ENCODE measurements at regions not wholly inside any gene's neighbourhood (a gene's known extent, or its start where the extent isn't known, plus 50 kb on each side); places are given as distances from the start of the nearest gene placed in this dataset.

GRCh38 chr14:61140271-61140670, 140.9 kb downstream of the TMEM30B start:
- no peak for DNase-seq (ENCODE audit: low spot score in 2 of 2)
- H3K9me3 Mint-ChIP-seq = peaks cover 11% of the 10 kb centered on the region
- no peaks in the 10 kb centered on the region for H3K4me1 Mint-ChIP-seq
- no peak overlapping the region for H3K4me3 Mint-ChIP-seq
- no peaks in the 10 kb centered on the region for H3K36me3 Mint-ChIP-seq
- ATAC-seq = no peak
- H3K27ac Mint-ChIP-seq = no peak overlapping the region

GRCh38 chr14:61139006-61139599, 142.0 kb downstream of the TMEM30B start:
- ATAC-seq (no peak), DNase-seq (ENCODE audit: low spot score in 2 of 2) (no peak)
- no peaks in the 10 kb centered on the region for H3K4me1 Mint-ChIP-seq
- H3K27ac Mint-ChIP-seq = no peak overlapping the region
- H3K36me3 Mint-ChIP-seq = no peaks in the 10 kb centered on the region
- H3K4me3 Mint-ChIP-seq = no peak overlapping the region
- peaks cover 7% of the 10 kb centered on the region for H3K9me3 Mint-ChIP-seq

GRCh38 chr14:61132894-61133293, 148.2 kb downstream of the TMEM30B start:
- Mint-ChIP-seq H3K4me3 (no peak overlapping the region), H3K9me3 (peaks cover 6% of the 10 kb centered on the region), H3K27ac (no peak overlapping the region), H3K4me1 (no peaks in the 10 kb centered on the region), H3K36me3 (no peaks in the 10 kb centered on the region)
- DNase-seq (ENCODE audit: low spot score in 2 of 2) (no peak), ATAC-seq (peak; percentile 52)

- H3K9me3 Mint-ChIP-seq = peaks cover under 1% of the 10 kb centered on the region
- no peak overlapping the region for H3K27ac Mint-ChIP-seq
- H3K4me1 Mint-ChIP-seq = no peaks in the 10 kb centered on the region
- ATAC-seq (no peak), DNase-seq (ENCODE audit: low spot score in 2 of 2) (no peak)
- no peaks in the 10 kb centered on the region for H3K36me3 Mint-ChIP-seq
- H3K4me3 Mint-ChIP-seq = no peak overlapping the region
Measured at GRCh38 chr14:61132336-61132735, 148.8 kb downstream of the TMEM30B start.

GRCh38 chr14:61130512-61131260, 149.6 kb downstream of the SLC38A6 start:
- no peaks in the 10 kb centered on the region for H3K36me3 Mint-ChIP-seq
- H3K9me3 Mint-ChIP-seq = no peaks in the 10 kb centered on the region
- DNase-seq (ENCODE audit: low spot score in 2 of 2) (no peak), ATAC-seq (no peak)
- no peak overlapping the region for H3K4me3 Mint-ChIP-seq
- H3K4me1 Mint-ChIP-seq = no peaks in the 10 kb centered on the region
- no peak overlapping the region for H3K27ac Mint-ChIP-seq

- H3K27ac Mint-ChIP-seq = no peak overlapping the region
- DNase-seq (ENCODE audit: low spot score in 2 of 2) (no peak), ATAC-seq (no peak)
- H3K9me3 Mint-ChIP-seq = no peaks in the 10 kb centered on the region
- no peaks in the 10 kb centered on the region for H3K36me3 Mint-ChIP-seq
- no peak overlapping the region for H3K4me3 Mint-ChIP-seq
- no peaks in the 10 kb centered on the region for H3K4me1 Mint-ChIP-seq
Measured at GRCh38 chr14:61129168-61129745, 148.2 kb downstream of the SLC38A6 start.

GRCh38 chr14:61128382-61129167, 147.5 kb downstream of the SLC38A6 start:
- H3K27ac Mint-ChIP-seq = no peak overlapping the region
- DNase-seq (ENCODE audit: low spot score in 2 of 2) (no peak), ATAC-seq (no peak)
- H3K4me1 Mint-ChIP-seq = no peaks in the 10 kb centered on the region
- H3K9me3 Mint-ChIP-seq = no peaks in the 10 kb centered on the region
- H3K36me3 Mint-ChIP-seq = no peaks in the 10 kb centered on the region
- no peak overlapping the region for H3K4me3 Mint-ChIP-seq

GRCh38 chr14:61126603-61127498, 145.8 kb downstream of the SLC38A6 start:
- H3K9me3 Mint-ChIP-seq = no peaks in the 10 kb centered on the region
- H3K4me1 Mint-ChIP-seq = no peaks in the 10 kb centered on the region
- no peak overlapping the region for H3K4me3 Mint-ChIP-seq
- no peak overlapping the region for H3K27ac Mint-ChIP-seq
- no peaks in the 10 kb centered on the region for H3K36me3 Mint-ChIP-seq
- no peak for DNase-seq (ENCODE audit: low spot score in 2 of 2)
- no peak for ATAC-seq

GRCh38 chr14:61125867-61126572, 145.0 kb downstream of the SLC38A6 start:
- Mint-ChIP-seq H3K4me1 (no peaks in the 10 kb centered on the region), H3K4me3 (no peak overlapping the region), H3K9me3 (no peaks in the 10 kb centered on the region), H3K27ac (no peak overlapping the region), H3K36me3 (no peaks in the 10 kb centered on the region)
- DNase-seq (ENCODE audit: low spot score in 2 of 2) = no peak
- ATAC-seq = peak; percentile 6

- no peaks in the 10 kb centered on the region for H3K9me3 Mint-ChIP-seq
- H3K4me3 Mint-ChIP-seq = no peak overlapping the region
- H3K36me3 Mint-ChIP-seq = no peaks in the 10 kb centered on the region
- H3K27ac Mint-ChIP-seq = no peak overlapping the region
- no peak for DNase-seq (ENCODE audit: low spot score in 2 of 2)
- no peak for ATAC-seq
- peaks cover 5% of the 10 kb centered on the region for H3K4me1 Mint-ChIP-seq
Measured at GRCh38 chr14:61125041-61125866, 144.2 kb downstream of the SLC38A6 start.

GRCh38 chr14:61122862-61123261, 141.8 kb downstream of the SLC38A6 start:
- H3K36me3 Mint-ChIP-seq = no peaks in the 10 kb centered on the region
- DNase-seq (ENCODE audit: low spot score in 2 of 2) (no peak), ATAC-seq (no peak)
- no peak overlapping the region for H3K27ac Mint-ChIP-seq
- no peaks in the 10 kb centered on the region for H3K9me3 Mint-ChIP-seq
- H3K4me1 Mint-ChIP-seq = peaks cover 9% of the 10 kb centered on the region
- no peak overlapping the region for H3K4me3 Mint-ChIP-seq

GRCh38 chr14:61121355-61121787, 140.3 kb downstream of the SLC38A6 start:
- no peaks in the 10 kb centered on the region for H3K36me3 Mint-ChIP-seq
- no peaks in the 10 kb centered on the region for H3K9me3 Mint-ChIP-seq
- DNase-seq (ENCODE audit: low spot score in 2 of 2) (no peak), ATAC-seq (no peak)
- H3K27ac Mint-ChIP-seq = no peak overlapping the region
- H3K4me1 Mint-ChIP-seq = peaks cover 9% of the 10 kb centered on the region
- no peak overlapping the region for H3K4me3 Mint-ChIP-seq

- Mint-ChIP-seq H3K36me3 (no peaks in the 10 kb centered on the region), H3K4me3 (no peak overlapping the region), H3K4me1 (peaks cover 9% of the 10 kb centered on the region), H3K9me3 (no peaks in the 10 kb centered on the region), H3K27ac (no peak overlapping the region)
- DNase-seq (ENCODE audit: low spot score in 2 of 2) = no peak
- peak; percentile 8 for ATAC-seq
Measured at GRCh38 chr14:61120576-61120975, 139.5 kb downstream of the SLC38A6 start.

Data from stimulated activated effector memory CD8-positive, alpha-beta T cell treated with anti-CD3 and anti-CD28 coated beads, Interleukin-12 subunit alpha, Interleukin-12 subunit beta, amount 100 ng/mL, for 72 hours (primary cell).